ENCODE measurements at regions not wholly inside any gene's neighbourhood (a gene's known extent, or its start where the extent isn't known, plus 50 kb on each side); places are given as distances from the start of the nearest gene placed in this dataset.

GRCh38 chr10:109403551-109403950, 519.8 kb downstream of the XPNPEP1 start:
- TF ChIP-seq CTCF (IDR thresholded peaks at IDR 0.05; ENCODE audit: low read depth, low read length, missing input control) (no peak), ATF3 (IDR thresholded peaks at IDR 0.05) (no peak), SP1 (IDR thresholded peaks at IDR 0.05) (no peak), REST (IDR thresholded peaks at IDR 0.05) (no peak), YY1 (IDR thresholded peaks at IDR 0.05) (no peak), TAF1 (conservative IDR thresholded peaks at IDR 0.05) (no peak), MAX (IDR thresholded peaks at IDR 0.05) (no peak)

All from liver (tissue), 3 donors.